NCI-H1105 (cell line): ENCODE measurements at regions not wholly inside any gene's neighbourhood (a gene's known extent, or its start where the extent isn't known, plus 50 kb on each side); places are given as distances from the start of the nearest gene placed in this dataset.
"Not testable (repeated sequence)": the region's sequence is repeated elsewhere in the genome, so short reads cannot be mapped to it uniquely, and the experiment has no call there.

Source experiments
- DNase-seq: peaks from one replicate; lab custom pipeline; 2025; lab: John Stamatoyannopoulos, UW

DNA sequence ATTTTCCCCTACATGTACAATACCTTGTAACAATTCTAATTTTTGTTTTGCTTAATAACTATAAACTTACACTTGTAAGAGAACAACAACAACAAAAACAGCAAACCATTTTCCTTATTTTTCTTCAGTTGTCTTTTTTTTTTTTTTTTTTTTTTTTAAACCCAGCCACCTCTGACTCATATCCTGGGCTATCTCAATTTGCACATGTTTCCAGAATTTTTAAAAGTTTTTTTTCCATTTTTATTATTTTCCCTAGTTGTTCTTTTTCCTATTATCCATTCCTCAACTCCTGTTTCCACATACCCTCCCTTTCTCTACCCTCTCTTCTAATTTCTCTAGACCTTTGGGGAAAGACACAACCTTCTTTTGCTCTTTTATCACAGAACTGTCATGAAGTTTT is 112.5 kb downstream of the EFEMP1 start:
- no peak for DNase-seq

DNA sequence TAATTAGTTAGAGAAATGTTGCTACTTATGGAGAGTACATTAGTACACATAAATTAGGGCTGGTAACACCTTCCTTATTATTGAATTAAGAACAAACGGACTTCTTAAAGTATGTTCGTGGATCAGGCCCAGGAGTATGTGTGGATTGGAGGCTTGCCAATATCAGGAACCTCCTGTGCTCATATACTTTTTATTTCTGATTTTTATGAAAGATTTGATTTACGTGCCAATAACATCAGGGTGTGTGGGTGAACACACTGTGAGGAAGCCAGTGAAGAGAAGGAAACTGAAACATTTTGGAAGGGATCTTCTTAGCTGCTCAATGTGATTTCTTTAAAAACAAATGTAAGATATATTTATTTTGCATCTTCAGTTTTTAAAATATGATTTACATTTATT is 113.0 kb downstream of the EFEMP1 start:
- no peak for DNase-seq

DNA sequence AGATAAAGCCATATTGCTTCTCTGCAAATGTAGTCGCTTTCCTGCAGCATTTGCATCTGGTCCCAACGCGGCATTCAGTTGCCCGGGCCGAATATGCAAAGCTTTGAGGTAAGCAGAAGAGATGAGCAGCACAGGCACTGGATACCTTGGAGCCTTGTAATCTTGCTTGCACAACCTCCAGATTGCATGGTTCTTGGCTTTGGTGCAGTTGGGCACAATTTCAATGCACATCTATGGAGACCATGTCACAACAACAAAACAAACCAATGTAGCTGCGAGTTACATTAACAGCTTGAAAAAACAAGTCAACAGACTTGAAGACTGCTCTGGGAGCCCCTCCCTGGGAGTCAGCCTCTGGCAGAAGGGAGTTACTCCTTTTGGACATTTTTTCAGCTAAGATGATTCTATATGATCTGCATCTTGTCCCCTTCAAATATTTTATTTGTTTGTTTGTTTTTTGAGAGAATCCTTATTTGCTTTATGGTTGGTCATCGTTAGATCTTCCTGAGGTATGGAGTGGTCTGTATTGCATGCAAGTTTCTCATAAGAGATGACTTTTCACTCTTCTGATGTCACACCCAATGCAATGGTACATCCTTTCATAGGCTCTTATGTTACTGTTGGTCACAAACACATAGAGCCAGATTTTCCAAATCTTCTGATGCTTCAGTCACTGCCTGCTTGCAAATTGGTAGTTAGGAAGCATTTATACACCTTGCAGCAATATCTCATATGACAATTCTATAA is 113.5 kb downstream of the EFEMP1 start:
- DNase-seq = no peak

DNA sequence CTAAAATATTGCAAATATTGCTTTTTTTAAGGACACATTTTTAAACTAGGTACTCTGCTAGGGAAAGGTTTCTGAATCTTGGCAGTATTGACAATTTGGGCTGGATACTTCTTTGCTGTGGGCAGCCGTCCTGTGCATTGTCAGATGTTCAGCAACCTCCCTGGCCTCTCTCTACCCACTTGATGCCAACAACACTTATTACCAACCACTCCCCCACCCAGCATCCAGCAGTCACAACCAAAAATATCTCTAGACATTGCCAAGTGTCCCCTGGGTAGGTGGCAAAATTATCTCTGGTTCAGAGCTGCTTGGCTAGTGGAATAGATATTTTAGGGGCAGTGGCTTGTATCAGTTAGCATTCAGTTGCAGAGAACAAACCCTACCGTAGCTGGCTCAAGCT is 114.3 kb upstream of the PNPT1 start:
- no peak for DNase-seq

DNA sequence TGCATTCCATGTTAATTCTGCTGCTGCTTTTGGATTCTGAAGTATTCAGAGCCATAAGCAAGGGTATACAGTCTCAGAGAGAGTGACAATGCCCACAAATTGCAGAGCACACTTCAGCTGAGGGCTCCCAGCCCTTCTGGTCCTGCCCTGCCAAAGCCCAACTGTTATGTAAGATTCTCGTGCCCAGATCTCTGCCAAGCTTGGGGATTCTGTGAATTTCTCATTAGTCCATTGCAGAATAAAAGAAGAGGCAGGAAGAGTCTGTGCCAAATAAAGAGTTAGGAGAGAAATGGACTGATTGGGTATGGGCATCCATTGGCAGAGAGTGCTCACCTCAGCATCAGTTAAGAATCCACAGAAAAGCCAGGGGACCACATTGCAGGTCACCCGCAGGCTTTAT is 112.0 kb upstream of the PNPT1 start:
- DNase-seq = no peak

DNA sequence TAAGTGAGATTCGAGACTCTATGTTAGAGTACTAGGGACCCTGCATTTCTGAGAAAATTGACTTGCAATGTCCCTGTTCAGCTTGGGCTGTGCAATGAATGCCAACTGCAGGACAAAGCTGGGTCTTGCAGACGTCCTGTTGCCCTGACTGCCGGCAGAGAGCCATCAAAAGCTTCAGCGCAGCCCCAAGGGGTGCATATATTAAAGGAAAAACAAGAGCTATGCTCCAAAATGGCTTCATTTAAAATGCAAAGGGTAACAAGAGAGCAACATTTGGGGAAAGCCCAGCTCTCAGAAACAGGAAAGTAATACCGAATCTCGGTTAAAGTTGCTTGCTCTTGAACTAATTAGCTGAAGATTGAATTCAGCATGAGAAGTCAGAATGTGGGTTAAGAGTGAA is 110.9 kb upstream of the PNPT1 start:
- DNase-seq = no peak

DNA sequence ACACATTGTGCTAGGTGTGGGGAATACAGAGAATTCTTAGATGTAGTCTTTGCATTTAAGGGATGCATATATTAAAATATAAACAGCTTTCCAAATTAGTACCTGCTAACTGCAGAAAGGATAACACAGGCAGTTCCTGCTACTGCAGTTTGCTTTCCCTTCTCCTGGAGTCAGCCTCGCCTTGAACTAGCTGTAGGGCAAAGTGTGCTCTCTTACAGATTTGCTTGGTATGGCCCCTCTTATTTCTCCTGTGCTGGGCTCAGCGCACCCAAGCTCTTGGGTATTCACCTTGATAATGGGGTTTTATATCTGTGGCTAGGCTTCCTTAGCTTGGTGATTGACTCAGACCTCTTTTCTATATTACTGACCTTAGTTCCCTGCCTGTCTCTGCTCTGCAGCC is 108.4 kb upstream of the PNPT1 start:
- no peak for DNase-seq

DNA sequence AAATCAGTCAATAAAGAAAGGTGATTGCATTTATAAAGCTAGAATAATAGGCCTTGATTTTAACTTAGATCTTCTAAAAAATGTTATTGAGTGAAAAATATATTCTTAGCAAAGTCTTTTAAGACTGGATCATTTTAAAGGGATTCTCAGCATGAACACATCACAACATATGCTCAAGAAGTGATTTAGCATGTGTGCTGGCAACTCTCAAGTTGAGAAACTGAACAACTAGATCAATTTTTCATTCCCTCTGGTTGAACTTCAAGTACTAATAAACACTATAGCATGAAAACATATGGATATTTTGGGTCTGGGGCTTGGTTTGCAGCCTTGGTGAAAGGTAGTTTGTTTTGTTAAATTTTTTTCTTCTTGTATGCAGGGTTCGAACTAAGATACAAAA is 107.8 kb upstream of the PNPT1 start:
- no peak for DNase-seq

DNA sequence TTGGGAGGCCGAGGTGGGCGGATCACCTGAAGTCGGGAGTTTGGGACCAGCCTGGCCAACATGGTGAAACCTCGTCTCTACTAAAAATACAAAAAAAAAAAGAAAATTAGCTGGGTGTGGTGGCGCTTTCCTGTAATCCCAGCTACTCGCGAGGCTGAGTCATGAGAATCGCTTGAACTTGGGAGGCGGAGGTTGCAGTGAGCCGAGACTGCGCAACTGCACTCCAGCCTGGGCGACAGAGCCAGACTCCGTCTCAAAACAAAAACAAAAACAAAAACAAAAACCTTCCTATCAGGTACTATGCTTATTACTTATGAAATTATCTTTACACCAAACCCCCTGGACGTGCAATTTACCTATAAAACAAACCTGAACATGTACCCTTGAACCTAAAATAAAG is 106.0 kb upstream of the PNPT1 start:
- DNase-seq = not testable (repeated sequence)

DNA sequence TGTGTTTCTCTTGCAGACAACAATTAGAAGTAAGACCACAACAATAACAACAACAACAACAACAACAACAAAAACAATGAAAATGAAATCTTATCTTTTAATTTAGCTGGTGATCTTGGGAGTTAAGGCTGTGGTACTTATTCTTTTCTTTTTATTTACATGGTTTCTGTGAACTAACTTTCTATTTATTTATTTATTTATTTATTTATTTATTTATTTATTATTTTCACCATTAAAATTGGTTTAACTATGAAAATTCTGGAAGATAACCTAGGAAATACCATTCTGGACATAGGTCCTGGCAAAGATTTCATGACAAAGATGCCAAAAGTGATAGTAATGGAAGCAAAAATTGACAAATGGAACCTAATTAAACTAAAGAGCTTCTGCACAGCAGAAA is 102.5 kb upstream of the PNPT1 start:
- DNase-seq = no peak

DNA sequence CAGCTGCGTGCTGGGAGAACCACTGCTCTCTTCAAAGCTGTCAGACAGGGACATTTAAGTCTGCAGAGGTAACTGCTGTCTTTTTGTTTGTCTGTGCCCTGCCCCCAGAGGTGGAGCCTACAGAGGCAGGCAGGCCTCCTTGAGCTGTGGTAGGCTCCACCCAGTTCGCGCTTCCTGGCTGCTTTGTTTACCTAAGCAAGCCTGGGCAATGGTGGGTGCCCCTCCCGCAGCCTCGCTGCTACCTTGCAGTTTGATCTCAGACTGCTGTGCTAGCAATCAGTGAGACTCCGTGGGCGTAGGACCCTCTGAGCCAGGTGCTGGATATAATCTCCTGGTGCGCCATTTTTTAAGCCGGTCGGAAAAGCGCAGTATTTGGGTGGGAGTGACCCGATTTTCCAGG is 100.0 kb upstream of the PNPT1 start:
- DNase-seq = not testable (repeated sequence)

DNA sequence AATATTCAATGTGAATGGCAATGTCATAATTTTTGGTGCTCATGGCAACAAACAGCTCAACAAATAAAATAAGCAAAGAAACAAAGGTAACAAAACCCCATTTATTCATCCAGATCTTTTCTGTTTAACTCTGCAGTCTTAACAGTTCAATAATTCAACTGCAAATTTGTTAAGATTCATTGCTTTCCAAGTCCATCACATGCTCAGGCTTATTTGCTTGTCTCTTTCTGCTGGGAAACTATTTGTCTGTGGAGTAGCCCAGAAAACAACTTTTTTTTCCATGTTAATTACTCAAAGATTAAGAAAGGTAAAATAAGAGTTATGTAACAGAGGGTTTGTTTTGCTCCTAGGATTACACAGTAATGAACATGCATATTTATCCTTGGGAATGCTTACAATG is 92.6 kb upstream of the PNPT1 start:
- DNase-seq = no peak

DNA sequence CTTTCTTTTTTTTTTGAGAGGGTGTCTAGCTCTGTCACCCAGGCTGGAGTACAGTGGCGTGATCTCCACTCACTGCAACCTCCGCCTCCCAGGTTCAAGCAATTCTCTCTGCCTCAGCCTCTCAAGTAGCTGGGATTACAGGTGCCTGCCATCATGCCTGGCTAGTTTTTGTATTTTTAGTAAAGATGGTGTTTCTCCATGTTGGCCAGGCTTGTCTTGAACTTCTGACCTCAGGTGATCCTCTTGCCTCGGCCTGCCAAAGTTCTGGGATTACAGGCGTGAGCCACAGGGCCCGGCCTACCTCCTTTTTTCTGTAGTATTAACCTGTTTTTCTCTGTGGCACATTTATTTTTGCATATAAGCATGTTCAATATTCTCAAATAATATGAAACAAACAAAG is 90.1 kb upstream of the PNPT1 start:
- not testable (repeated sequence) for DNase-seq

DNA sequence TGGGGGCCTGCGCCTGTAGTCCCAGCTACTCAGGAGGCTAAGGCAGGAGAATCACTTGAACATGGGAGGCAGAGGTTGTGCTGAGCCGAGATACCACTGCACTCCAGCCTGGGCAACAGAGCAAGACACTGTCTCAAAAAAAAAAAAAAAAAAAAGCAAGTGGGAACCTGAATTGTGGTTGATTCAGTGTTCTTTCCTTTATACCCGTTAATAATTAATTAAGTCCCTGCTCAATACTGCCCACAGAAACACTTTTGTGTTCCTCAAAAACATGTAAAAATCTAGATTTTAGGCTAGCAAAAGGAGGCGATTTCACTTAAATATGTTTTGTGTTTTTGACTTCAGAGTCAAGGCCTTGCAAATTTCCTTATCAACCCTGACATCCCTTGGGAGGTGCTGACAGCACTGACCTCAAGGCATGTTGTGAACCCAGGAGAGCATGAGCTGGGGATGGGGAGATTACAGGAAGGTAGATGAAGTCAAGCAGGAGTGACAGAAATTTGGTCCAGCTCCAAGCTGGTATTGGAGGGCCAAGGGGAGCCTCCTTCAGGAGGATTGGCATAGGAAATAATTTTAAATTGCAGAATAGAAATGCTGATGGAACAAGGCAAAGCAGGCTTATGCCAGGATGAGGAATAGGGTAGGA is 89.0 kb upstream of the PNPT1 start:
- DNase-seq = no peak

DNA sequence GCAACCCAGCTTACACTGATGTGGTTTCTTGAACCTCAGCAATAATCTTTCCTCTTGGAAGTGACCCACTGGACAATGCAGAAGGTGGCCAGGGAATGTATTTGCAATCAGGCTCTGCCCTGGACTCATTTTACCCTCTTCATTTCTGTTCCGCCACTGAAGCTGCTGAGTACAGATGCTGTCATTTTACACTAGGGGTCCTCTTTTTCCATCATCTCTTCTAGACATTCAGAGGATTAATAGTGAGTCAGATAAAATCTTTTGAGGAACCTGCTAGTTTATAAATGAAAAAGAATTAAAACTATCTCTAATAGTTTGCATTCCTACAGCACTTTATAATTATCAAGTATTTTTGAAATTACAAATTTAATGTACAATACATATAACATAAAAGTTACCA is 87.9 kb upstream of the PNPT1 start:
- no peak for DNase-seq

DNA sequence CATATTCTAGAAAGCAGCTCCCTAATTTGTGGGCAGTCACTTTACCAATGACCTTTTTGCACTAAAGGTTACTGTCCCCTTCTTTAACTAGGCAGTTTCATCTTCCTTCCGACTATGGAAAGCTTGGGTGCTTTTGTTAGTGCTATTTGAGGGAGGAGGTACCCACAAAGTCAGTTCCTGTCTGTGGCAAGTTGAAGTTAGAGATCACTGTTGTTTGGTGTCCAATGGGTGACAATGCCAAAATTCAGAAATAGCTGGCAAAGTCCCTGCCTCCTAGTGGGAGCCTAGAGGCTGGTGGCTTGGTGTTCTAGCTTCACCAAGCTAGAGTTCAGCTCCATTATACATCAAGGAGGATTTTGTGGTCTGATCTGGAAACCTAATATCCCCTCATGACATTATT is 87.1 kb upstream of the PNPT1 start:
- DNase-seq = no peak

DNA sequence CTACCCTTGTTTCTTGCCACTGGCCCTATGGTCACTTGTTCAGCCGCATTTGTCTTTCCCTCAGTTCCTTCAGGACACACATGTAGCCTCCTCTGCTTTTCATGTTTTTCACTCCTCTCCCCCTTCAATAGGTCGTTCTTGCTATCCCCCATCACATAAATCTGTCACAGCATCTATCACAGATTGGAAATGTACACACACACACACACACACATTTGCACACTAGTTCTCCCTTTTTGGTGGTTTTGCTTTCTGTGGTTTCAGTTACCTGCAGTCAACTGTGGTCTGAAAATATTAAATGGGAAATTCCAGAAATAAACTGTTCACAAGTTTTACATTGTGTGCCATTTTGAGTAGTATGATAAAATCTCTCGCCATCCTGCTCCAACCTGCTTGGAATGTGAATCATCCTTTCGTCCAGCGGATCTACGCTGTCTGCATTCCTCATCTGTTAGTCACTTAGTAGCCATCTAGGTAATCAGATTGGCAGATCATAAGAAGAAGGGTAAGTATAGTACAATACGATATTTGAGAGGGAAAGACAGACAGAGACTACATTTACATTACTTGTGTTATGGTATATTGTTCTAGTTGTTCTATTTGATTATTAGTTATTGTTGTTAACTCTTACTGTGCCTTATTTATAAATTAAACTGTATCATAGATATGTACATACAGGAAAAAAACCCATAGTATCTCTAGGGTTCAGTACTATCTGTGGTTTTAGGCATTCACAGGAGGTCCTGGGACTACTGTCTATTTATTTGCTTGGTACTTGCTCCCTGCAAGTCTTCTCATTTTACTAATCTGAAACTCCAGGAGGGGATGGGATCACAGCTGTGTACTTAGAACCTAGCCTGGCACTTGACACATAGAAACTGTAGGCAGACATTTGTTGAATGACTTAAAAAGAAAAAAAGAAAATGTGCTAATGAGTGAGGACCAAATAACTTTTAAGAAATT is 86.1 kb upstream of the PNPT1 start:
- no peak for DNase-seq

DNA sequence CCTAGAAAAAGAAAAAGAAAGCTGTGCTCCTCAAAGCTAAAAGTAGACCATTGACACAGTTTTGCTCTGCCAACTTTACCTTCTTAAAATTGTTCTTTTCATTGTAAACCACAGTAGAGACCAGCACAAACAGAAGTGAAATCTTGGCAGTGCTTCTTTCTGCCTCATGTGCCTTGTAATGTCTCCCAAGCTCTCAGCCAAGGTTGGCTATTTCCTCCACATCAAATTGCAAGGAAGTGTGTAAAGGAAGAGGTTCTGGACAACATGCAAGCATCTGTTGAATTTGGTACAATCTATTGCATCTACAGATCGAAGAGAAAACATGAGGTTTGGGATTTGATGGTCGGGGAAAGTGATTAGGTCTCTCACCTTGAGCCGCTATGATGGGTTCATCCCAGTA is 83.3 kb upstream of the PNPT1 start:
- DNase-seq = no peak

DNA sequence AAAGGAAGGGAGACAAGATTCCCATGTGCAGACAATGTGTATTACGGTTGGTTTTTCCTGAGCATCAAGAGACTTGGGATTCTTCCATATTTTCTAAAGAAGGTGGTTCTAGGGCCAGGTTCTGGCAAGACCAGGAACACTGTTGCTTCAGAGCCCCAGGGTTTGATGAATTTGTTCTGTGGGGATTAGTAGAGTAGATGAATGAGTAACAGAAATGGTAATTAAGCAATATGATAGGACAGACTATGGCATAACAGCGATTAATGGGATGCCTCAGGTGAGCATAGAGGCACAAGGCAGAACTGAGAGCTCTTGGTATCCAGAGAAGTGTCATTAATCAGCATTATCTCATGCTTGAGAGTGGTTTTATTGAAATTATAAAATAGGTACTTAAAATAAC is 82.8 kb upstream of the PNPT1 start:
- DNase-seq = no peak

DNA sequence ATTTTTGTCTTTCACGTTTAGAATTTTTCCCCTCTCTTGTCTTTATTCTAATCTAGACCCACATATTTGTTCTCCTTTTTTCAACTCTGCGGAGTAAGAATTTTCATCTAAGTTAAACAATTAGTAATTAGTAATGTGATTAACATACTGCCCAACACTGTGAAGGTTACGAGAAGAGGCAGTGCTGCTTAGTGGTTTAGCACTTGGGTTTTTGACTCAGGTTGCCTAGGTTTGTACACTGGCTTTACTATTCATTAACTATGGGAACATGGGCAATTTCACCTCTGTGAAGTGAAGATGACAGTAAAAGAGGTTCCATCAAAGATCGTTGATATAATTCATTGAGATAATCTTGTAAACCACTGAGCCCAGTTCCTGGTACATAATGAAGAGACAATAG is 82.2 kb upstream of the PNPT1 start:
- no peak for DNase-seq

DNA sequence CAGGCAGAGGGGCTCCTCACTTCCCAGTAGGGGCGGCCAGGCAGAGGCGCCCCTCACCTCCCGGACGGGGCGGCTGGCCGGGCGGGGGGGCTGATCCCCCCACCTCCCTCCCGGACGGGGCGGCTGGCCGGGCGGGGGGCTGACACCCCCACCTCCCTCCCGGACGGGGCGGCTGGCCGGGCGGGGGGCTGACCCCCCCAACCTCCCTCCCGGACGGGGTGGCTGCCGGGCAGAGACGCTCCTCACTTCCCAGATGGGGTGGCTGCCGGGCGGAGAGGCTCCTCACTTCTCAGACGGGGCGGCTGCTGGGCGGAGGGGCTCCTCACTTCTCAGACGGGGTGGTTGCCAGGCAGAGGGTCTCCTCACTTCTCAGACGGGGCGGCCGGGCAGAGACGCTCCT is 80.0 kb upstream of the PNPT1 start:
- not testable (repeated sequence) for DNase-seq

DNA sequence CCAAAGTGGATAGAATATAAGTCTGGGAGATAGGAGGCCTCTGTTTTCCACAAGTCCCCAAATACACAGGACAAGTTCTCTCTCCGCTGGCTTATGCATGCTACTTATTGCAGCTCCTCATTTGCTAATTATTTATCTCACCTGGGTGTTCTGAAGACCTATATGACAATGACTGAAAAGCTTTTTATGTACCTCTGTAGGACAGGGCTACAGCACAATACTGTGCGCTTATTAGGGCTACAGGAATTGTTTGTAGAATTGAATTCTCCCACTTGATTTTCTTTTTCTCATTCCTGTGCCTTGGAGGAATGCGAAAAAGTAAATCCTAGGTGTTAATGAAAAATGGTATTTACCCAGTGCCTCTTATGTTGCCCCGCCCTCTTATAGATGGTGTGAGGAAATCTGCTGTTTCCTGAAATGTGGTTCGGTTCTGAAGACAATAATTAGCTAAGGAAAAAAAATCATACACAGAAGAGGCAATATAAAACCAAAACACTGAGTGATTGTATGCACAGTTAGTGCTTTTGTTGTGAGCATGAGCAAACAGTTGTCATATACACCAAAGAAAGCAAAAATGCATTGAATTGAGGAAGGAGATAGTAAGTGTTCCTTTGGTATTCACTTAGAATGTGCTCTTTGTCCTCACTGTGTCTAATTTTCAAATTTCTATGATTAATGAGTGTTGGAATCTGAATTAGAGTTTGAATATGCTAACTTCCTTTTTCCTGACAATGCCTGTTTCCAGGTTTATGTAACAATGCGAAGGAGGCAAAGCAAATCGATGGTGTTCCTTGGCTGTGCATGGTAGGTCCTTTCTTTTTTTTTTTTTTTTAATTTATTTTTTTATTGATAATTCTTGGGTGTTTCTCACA is 78.7 kb upstream of the PNPT1 start:
- no peak for DNase-seq
